GM23338 (cell line): ENCODE measurements at regions not wholly inside any gene's neighbourhood (a gene's known extent, or its start where the extent isn't known, plus 50 kb on each side); places are given as distances from the start of the nearest gene placed in this dataset.

Experiments used
- ATAC-seq: fragments of 200-7000 bp; cut with Tn5 transposase; 3 replicates; pipeline ENCODE4 v1.9.1; 2020
- DNase-seq: peaks from one replicate; pipeline ENCODE4 v3.0.0-alpha.2; 2015; ENCODE audit warnings: low spot score
- H2AFZ ChIP-seq: fragments of 200-600 bp; sonication (generic); 2 replicates; pipeline ENCODE4 v1.8.0; 2016; ENCODE audit warnings: antibody characterized with exemption, mild to moderate bottlenecking, moderate library complexity
- H3F3A ChIP-seq: fragments of 200-600 bp; sonication (generic); replicated peaks from 2 replicates; pipeline ENCODE4 v1.8.0; 2017; ENCODE audit warnings: antibody characterized with exemption, mixed run types, low read depth
- H3K27ac ChIP-seq: fragments of 200-600 bp; sonication (generic); 2 replicates; pipeline ENCODE4 v1.6.1; 2016; ENCODE audit warnings: low read depth
- H3K27me3 ChIP-seq: fragments of 200-600 bp; sonication (generic); 2 replicates; pipeline ENCODE4 v1.8.0; 2016; ENCODE audit warnings: mild to moderate bottlenecking, mixed run types, moderate library complexity; ENCODE audit not compliant: insufficient read depth
- H3K36me3 ChIP-seq: fragments of 200-600 bp; sonication (generic); 2 replicates; pipeline ENCODE4 v1.8.0; 2016; ENCODE audit warnings: mild to moderate bottlenecking; ENCODE audit not compliant: insufficient read depth
- H3K4me1 ChIP-seq: fragments of 200-600 bp; sonication (generic); 2 replicates; pipeline ENCODE4 v1.8.0; 2016; ENCODE audit warnings: mild to moderate bottlenecking, moderate library complexity; ENCODE audit not compliant: insufficient read depth
- H3K4me2 ChIP-seq: fragments of 200-600 bp; sonication (generic); 2 replicates; pipeline ENCODE4 v1.7.1; 2017; ENCODE audit warnings: mixed run types
- H3K4me3 ChIP-seq: fragments of 200-600 bp; sonication (generic); 2 replicates; pipeline ENCODE4 v1.6.1; 2016; ENCODE audit warnings: mixed run types
- H3K79me2 ChIP-seq: fragments of 200-600 bp; sonication (generic); replicated peaks from 2 replicates; pipeline ENCODE4 v1.8.0; 2017; ENCODE audit warnings: mild to moderate bottlenecking; ENCODE audit not compliant: insufficient read depth
- H3K9me2 ChIP-seq: fragments of 200-600 bp; sonication (generic); 2 replicates; pipeline ENCODE4 v1.8.0; 2017; ENCODE audit not compliant: insufficient read depth
- H4K20me1 ChIP-seq: fragments of 200-600 bp; sonication (generic); replicated peaks from 2 replicates; pipeline ENCODE4 v1.8.0; 2017; ENCODE audit warnings: mild to moderate bottlenecking; ENCODE audit not compliant: insufficient read depth
- H3K27ac Mint-ChIP-seq: 2 replicates; pipeline ENCODE4 v1.8.0; 2020; ENCODE audit warnings: inconsistent platforms, mild to moderate bottlenecking, moderate library complexity, mixed read lengths
- H3K27me3 Mint-ChIP-seq: 3 replicates; pipeline ENCODE4 v1.8.0; 2022; ENCODE audit warnings: low read depth, mild to moderate bottlenecking, moderate library complexity, mixed read lengths, inconsistent platforms; ENCODE audit not compliant: insufficient read depth, poor library complexity
- H3K36me3 Mint-ChIP-seq: 3 replicates; pipeline ENCODE4 v1.8.0; 2021; ENCODE audit warnings: low read depth, mild to moderate bottlenecking, inconsistent platforms, moderate library complexity, mixed read lengths
- H3K4me1 Mint-ChIP-seq: 3 replicates; pipeline ENCODE4 v1.8.0; 2020; ENCODE audit warnings: mild to moderate bottlenecking, inconsistent platforms, mixed read lengths
- H3K4me3 Mint-ChIP-seq: 3 replicates; pipeline ENCODE4 v1.8.0; 2021; ENCODE audit warnings: moderate library complexity, mild to moderate bottlenecking, inconsistent platforms, mixed read lengths
- H3K9me3 Mint-ChIP-seq: 3 replicates; pipeline ENCODE4 v1.8.0; 2020; ENCODE audit warnings: moderate library complexity, mild to moderate bottlenecking, inconsistent platforms, mixed read lengths
- CREB1 ChIP-seq: fragments of 250-450 bp; sonication (Bioruptor Pico); IDR thresholded peaks from 2 replicates; pipeline ENCODE4 v1.5.0; 2020; ENCODE audit warnings: low read depth, mild to moderate bottlenecking, moderate library complexity
- EZH2 ChIP-seq: fragments of 200-600 bp; sonication (generic); IDR thresholded peaks from one replicate; pipeline ENCODE4 v1.8.0; 2017; ENCODE audit warnings: antibody characterized with exemption, mild to moderate bottlenecking, low read depth; ENCODE audit not compliant: unreplicated experiment
- EZH2phosphoT487 ChIP-seq: fragments of 200-600 bp; sonication (generic); IDR thresholded peaks from one replicate; pipeline ENCODE4 v1.8.1; 2018; ENCODE audit warnings: antibody characterized with exemption; ENCODE audit not compliant: unreplicated experiment
- NANOG ChIP-seq: IDR thresholded peaks from 2 replicates; pipeline ENCODE4 v1.6.1; 2016; ENCODE audit warnings: antibody characterized with exemption, borderline replicate concordance
- POLR2AphosphoS5 ChIP-seq: IDR thresholded peaks from 2 replicates; pipeline ENCODE4 v1.6.1; 2016; ENCODE audit warnings: antibody characterized with exemption, low read depth
- STAT1 ChIP-seq: IDR thresholded peaks from one replicate; pipeline ENCODE4 v1.6.1; 2016; ENCODE audit warnings: antibody characterized with exemption; ENCODE audit not compliant: unreplicated experiment
- ZNF114 ChIP-seq: fragments of 250-450 bp; sonication (Bioruptor Pico); IDR thresholded peaks from 2 replicates; pipeline ENCODE4 v1.5.0; 2020; ENCODE audit warnings: mild to moderate bottlenecking, moderate library complexity
- ZNF331 ChIP-seq: fragments of 250-450 bp; sonication (Bioruptor Pico); IDR thresholded peaks from 2 replicates; pipeline ENCODE4 v1.5.0; 2020; ENCODE audit warnings: low read depth, mild to moderate bottlenecking, moderate library complexity
- TF ChIP-seq, protein P1 (sequence below): IDR thresholded peaks from one replicate; pipeline ENCODE4 v1.6.1; 2018; ENCODE audit warnings: antibody characterized with exemption; ENCODE audit not compliant: unreplicated experiment
- TF ChIP-seq, protein P2 (sequence below): IDR thresholded peaks from 2 replicates; pipeline ENCODE4 v1.6.1; 2016; ENCODE audit warnings: antibody characterized with exemption
- TF ChIP-seq, protein P3 (sequence below): fragments of 250-450 bp; sonication (Bioruptor Pico); IDR thresholded peaks from 2 replicates; pipeline ENCODE4 v1.5.0; 2020; ENCODE audit warnings: mild to moderate bottlenecking, moderate library complexity
- TF ChIP-seq, protein P4 (sequence below), 2 experiments: fragments of 200-600 bp in 1 of 2; sonication (generic) in 1 of 2; conservative IDR thresholded peaks; 2 replicates each; pipeline versions ENCODE4 v1.5.1 to v1.6.1; 2016 to 2017; ENCODE audit warnings: antibody characterized with exemption in 2 of 2, low read depth in 2 of 2, mild to moderate bottlenecking in 2 of 2, moderate library complexity in 1 of 2

DNA sequence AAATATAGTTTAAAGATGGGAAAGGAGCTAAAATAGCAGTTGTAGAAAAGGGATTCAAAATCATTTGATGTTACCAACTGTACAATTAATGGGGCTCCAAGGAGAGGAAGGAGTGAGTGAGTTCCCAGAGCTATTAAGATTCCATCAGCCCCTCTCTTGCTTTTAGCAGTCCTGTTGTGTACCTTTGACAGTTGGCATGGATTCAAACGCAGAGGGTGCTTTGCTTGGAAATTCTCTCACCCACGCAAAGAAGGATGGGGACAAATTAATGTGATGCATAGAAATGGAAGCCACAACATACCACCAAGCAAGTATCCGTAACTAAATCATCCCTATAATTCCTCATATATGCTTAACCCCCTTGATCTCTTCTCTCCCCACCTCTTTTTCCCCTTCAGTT is 461.3 kb downstream of the EBF1 start:
- H3K4me3 Mint-ChIP-seq: no peak overlapping the region
- no peaks in the 10 kb centered on the region for H3K36me3 Mint-ChIP-seq
- H2AFZ ChIP-seq: no peak overlapping the region
- H3K4me1 Mint-ChIP-seq: peaks cover 23% of the 10 kb centered on the region
- H4K20me1 ChIP-seq: no peaks in the 10 kb centered on the region
- no peaks in the 10 kb centered on the region for H3K79me2 ChIP-seq
- H3K36me3 ChIP-seq: no peaks in the 10 kb centered on the region
- no peak for DNase-seq
- H3K4me3 ChIP-seq: no peak overlapping the region
- H3K27ac Mint-ChIP-seq: no peak overlapping the region
- peaks cover 5% of the 10 kb centered on the region; the same call in 1 of the 2 replicates for H3K4me1 ChIP-seq
- H3K27ac ChIP-seq: no peak overlapping the region
- H3K9me3 Mint-ChIP-seq: no peaks in the 10 kb centered on the region
- no peaks in the 10 kb centered on the region for H3F3A ChIP-seq
- no peaks in the 10 kb centered on the region for H3K9me2 ChIP-seq
- H3K4me2 ChIP-seq: no peak overlapping the region
- no peaks in the 10 kb centered on the region for H3K27me3 Mint-ChIP-seq
- no peak for ATAC-seq
- H3K27me3 ChIP-seq: no peaks in the 10 kb centered on the region
- no peak for TF ChIP-seq STAT1
- TF ChIP-seq, protein P1, sequence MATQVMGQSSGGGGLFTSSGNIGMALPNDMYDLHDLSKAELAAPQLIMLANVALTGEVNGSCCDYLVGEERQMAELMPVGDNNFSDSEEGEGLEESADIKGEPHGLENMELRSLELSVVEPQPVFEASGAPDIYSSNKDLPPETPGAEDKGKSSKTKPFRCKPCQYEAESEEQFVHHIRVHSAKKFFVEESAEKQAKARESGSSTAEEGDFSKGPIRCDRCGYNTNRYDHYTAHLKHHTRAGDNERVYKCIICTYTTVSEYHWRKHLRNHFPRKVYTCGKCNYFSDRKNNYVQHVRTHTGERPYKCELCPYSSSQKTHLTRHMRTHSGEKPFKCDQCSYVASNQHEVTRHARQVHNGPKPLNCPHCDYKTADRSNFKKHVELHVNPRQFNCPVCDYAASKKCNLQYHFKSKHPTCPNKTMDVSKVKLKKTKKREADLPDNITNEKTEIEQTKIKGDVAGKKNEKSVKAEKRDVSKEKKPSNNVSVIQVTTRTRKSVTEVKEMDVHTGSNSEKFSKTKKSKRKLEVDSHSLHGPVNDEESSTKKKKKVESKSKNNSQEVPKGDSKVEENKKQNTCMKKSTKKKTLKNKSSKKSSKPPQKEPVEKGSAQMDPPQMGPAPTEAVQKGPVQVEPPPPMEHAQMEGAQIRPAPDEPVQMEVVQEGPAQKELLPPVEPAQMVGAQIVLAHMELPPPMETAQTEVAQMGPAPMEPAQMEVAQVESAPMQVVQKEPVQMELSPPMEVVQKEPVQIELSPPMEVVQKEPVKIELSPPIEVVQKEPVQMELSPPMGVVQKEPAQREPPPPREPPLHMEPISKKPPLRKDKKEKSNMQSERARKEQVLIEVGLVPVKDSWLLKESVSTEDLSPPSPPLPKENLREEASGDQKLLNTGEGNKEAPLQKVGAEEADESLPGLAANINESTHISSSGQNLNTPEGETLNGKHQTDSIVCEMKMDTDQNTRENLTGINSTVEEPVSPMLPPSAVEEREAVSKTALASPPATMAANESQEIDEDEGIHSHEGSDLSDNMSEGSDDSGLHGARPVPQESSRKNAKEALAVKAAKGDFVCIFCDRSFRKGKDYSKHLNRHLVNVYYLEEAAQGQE: no peak
- no peak for TF ChIP-seq ZNF331 (CRISPR knock-in tag)
- TF ChIP-seq NANOG: no peak
- TF ChIP-seq EZH2phosphoT487: no peak
- TF ChIP-seq ZNF114 (CRISPR knock-in tag): no peak
- TF ChIP-seq, protein P2, sequence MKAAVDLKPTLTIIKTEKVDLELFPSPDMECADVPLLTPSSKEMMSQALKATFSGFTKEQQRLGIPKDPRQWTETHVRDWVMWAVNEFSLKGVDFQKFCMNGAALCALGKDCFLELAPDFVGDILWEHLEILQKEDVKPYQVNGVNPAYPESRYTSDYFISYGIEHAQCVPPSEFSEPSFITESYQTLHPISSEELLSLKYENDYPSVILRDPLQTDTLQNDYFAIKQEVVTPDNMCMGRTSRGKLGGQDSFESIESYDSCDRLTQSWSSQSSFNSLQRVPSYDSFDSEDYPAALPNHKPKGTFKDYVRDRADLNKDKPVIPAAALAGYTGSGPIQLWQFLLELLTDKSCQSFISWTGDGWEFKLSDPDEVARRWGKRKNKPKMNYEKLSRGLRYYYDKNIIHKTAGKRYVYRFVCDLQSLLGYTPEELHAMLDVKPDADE: no peak
- no peak for TF ChIP-seq CREB1 (CRISPR knock-in tag)
- TF ChIP-seq EZH2: no peak
- TF ChIP-seq, protein P3, sequence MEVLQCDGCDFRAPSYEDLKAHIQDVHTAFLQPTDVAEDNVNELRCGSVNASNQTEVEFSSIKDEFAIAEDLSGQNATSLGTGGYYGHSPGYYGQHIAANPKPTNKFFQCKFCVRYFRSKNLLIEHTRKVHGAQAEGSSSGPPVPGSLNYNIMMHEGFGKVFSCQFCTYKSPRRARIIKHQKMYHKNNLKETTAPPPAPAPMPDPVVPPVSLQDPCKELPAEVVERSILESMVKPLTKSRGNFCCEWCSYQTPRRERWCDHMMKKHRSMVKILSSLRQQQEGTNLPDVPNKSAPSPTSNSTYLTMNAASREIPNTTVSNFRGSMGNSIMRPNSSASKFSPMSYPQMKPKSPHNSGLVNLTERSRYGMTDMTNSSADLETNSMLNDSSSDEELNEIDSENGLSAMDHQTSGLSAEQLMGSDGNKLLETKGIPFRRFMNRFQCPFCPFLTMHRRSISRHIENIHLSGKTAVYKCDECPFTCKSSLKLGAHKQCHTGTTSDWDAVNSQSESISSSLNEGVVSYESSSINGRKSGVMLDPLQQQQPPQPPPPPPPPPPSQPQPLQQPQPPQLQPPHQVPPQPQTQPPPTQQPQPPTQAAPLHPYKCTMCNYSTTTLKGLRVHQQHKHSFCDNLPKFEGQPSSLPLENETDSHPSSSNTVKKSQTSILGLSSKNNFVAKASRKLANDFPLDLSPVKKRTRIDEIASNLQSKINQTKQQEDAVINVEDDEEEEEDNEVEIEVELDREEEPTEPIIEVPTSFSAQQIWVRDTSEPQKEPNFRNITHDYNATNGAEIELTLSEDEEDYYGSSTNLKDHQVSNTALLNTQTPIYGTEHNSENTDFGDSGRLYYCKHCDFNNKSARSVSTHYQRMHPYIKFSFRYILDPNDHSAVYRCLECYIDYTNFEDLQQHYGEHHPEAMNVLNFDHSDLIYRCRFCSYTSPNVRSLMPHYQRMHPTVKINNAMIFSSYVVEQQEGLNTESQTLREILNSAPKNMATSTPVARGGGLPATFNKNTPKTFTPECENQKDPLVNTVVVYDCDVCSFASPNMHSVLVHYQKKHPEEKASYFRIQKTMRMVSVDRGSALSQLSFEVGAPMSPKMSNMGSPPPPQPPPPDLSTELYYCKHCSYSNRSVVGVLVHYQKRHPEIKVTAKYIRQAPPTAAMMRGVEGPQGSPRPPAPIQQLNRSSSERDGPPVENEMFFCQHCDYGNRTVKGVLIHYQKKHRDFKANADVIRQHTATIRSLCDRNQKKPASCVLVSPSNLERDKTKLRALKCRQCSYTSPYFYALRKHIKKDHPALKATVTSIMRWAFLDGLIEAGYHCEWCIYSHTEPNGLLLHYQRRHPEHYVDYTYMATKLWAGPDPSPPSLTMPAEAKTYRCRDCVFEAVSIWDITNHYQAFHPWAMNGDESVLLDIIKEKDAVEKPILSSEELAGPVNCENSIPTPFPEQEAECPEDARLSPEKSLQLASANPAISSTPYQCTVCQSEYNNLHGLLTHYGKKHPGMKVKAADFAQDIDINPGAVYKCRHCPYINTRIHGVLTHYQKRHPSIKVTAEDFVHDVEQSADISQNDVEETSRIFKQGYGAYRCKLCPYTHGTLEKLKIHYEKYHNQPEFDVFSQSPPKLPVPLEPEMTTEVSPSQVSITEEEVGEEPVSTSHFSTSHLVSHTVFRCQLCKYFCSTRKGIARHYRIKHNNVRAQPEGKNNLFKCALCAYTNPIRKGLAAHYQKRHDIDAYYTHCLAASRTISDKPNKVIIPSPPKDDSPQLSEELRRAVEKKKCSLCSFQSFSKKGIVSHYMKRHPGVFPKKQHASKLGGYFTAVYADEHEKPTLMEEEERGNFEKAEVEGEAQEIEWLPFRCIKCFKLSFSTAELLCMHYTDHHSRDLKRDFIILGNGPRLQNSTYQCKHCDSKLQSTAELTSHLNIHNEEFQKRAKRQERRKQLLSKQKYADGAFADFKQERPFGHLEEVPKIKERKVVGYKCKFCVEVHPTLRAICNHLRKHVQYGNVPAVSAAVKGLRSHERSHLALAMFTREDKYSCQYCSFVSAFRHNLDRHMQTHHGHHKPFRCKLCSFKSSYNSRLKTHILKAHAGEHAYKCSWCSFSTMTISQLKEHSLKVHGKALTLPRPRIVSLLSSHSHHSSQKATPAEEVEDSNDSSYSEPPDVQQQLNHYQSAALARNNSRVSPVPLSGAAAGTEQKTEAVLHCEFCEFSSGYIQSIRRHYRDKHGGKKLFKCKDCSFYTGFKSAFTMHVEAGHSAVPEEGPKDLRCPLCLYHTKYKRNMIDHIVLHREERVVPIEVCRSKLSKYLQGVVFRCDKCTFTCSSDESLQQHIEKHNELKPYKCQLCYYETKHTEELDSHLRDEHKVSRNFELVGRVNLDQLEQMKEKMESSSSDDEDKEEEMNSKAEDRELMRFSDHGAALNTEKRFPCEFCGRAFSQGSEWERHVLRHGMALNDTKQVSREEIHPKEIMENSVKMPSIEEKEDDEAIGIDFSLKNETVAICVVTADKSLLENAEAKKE (CRISPR knock-in tag): no peak
- TF ChIP-seq POLR2AphosphoS5: no peak
- TF ChIP-seq, protein P4, sequence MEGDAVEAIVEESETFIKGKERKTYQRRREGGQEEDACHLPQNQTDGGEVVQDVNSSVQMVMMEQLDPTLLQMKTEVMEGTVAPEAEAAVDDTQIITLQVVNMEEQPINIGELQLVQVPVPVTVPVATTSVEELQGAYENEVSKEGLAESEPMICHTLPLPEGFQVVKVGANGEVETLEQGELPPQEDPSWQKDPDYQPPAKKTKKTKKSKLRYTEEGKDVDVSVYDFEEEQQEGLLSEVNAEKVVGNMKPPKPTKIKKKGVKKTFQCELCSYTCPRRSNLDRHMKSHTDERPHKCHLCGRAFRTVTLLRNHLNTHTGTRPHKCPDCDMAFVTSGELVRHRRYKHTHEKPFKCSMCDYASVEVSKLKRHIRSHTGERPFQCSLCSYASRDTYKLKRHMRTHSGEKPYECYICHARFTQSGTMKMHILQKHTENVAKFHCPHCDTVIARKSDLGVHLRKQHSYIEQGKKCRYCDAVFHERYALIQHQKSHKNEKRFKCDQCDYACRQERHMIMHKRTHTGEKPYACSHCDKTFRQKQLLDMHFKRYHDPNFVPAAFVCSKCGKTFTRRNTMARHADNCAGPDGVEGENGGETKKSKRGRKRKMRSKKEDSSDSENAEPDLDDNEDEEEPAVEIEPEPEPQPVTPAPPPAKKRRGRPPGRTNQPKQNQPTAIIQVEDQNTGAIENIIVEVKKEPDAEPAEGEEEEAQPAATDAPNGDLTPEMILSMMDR (conservative IDR thresholded peaks at IDR 0.05; ENCODE audit: low read depth in 2 of 2): no peak
